Keratinocyte (primary cell): ENCODE measurements at regions not wholly inside any gene's neighbourhood (a gene's known extent, or its start where the extent isn't known, plus 50 kb on each side); places are given as distances from the start of the nearest gene placed in this dataset.

ENCODE experiments used
- EZH2 ChIP-seq: IDR thresholded peaks from one replicate; pipeline ENCODE4 v1.6.1; 2012; ENCODE audit warnings: inconsistent platforms, mild to moderate bottlenecking, low read length, moderate library complexity
- TF ChIP-seq, protein P1 (sequence below), 3 experiments: IDR thresholded peaks in 1 of 3; conservative IDR thresholded peaks in 1 of 3; optimal IDR thresholded peaks in 1 of 3; 2 replicates in 2 of 3; 3 replicates in 1 of 3; pipeline versions ENCODE3 to v1.5.1; 2011; ENCODE audit warnings: low read length in 3 of 3, mild to moderate bottlenecking in 3 of 3, moderate library complexity in 2 of 3, control low read depth in 1 of 3, inconsistent platforms in 1 of 3; ENCODE audit not compliant: insufficient read depth in 2 of 3; ENCODE audit errors: extremely low read depth in 1 of 3

DNA sequence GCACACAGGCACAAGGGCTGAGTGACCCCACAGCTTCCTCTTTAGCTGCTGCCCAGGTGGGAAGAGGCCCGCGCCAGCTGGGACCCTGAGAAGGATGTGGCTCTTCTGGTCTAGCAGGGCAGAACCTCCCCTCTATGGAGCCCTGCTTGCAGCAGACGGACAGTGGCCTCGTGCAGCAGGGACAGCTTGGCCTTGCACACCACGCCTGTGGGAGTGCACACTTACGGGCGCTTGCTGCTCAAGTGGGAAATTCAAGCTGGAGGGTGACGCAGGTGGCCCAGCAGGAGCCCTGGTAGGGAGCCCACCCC lies 971.4 kb downstream of the BRD1 start:
- TF ChIP-seq, protein P1, sequence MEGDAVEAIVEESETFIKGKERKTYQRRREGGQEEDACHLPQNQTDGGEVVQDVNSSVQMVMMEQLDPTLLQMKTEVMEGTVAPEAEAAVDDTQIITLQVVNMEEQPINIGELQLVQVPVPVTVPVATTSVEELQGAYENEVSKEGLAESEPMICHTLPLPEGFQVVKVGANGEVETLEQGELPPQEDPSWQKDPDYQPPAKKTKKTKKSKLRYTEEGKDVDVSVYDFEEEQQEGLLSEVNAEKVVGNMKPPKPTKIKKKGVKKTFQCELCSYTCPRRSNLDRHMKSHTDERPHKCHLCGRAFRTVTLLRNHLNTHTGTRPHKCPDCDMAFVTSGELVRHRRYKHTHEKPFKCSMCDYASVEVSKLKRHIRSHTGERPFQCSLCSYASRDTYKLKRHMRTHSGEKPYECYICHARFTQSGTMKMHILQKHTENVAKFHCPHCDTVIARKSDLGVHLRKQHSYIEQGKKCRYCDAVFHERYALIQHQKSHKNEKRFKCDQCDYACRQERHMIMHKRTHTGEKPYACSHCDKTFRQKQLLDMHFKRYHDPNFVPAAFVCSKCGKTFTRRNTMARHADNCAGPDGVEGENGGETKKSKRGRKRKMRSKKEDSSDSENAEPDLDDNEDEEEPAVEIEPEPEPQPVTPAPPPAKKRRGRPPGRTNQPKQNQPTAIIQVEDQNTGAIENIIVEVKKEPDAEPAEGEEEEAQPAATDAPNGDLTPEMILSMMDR (optimal IDR thresholded peaks at IDR 0.05 in 1 of 3, IDR thresholded peaks at IDR 0.05 in 1 of 3, conservative IDR thresholded peaks at IDR 0.05 in 1 of 3; ENCODE audit: extremely low read depth in 1 of 3, insufficient read depth in 2 of 3, low read length in 3 of 3) = no peak
- TF ChIP-seq EZH2 = no peak
